SK-N-SH (cell line): ENCODE measurements at regions not wholly inside any gene's neighbourhood (a gene's known extent, or its start where the extent isn't known, plus 50 kb on each side); places are given as distances from the start of the nearest gene placed in this dataset.

Source experiments
- CTCF ChIP-seq: fragments of 200-600 bp; sonication (generic); IDR thresholded peaks from 2 replicates; pipeline ENCODE4 v1.6.1; 2017; ENCODE audit warnings: antibody characterized with exemption, mild to moderate bottlenecking, moderate library complexity
- EP300 ChIP-seq, 2 experiments: IDR thresholded peaks; 2 replicates each; pipeline versions ENCODE4 v1.4.0 to v1.6.1; 2012; ENCODE audit warnings: borderline replicate concordance in 1 of 2, low read depth in 1 of 2, low read length in 1 of 2
- EZH2phosphoT487 ChIP-seq: fragments of 200-600 bp; sonication (generic); IDR thresholded peaks from 2 replicates; pipeline ENCODE4 v1.6.1; 2017; ENCODE audit warnings: low read depth, mixed run types, mild to moderate bottlenecking, antibody characterized with exemption, moderate library complexity, borderline replicate concordance
- FOXJ3 ChIP-seq: sonication (generic); formaldehyde crosslinking; IDR thresholded peaks from 2 replicates; pipeline ENCODE4 v1.5.1; 2020; ENCODE audit warnings: mild to moderate bottlenecking, missing genetic modification reagents
- GABPA ChIP-seq: IDR thresholded peaks from 2 replicates; pipeline ENCODE4 v1.4.0; 2012; ENCODE audit warnings: low read depth, mild to moderate bottlenecking
- GATA2 ChIP-seq: sonication (generic); formaldehyde crosslinking; IDR thresholded peaks from 2 replicates; pipeline ENCODE4 v1.5.0; 2020; ENCODE audit warnings: mild to moderate bottlenecking, missing genetic modification reagents
- JUND ChIP-seq: IDR thresholded peaks from 2 replicates; pipeline ENCODE4 v1.4.0; 2012
- MAX ChIP-seq: IDR thresholded peaks from 2 replicates; pipeline ENCODE4 v1.4.0; 2012; ENCODE audit warnings: low read depth
- PBX3 ChIP-seq: IDR thresholded peaks from 2 replicates; pipeline ENCODE4; 2012
- POLR2AphosphoS5 ChIP-seq: IDR thresholded peaks from 2 replicates; pipeline ENCODE4 v1.6.1; 2012; ENCODE audit warnings: low read depth, low read length
- REST ChIP-seq: IDR thresholded peaks from 2 replicates; pipeline ENCODE4 v1.6.1; 2012; ENCODE audit warnings: mild to moderate bottlenecking, low read depth, low read length, moderate library complexity
- TAF1 ChIP-seq: IDR thresholded peaks from 2 replicates; pipeline ENCODE4 v1.6.1; 2012; ENCODE audit warnings: low read depth, mild to moderate bottlenecking, low read length, moderate library complexity, borderline replicate concordance
- USF1 ChIP-seq: IDR thresholded peaks from 2 replicates; pipeline ENCODE4 v1.4.0; 2012; ENCODE audit warnings: low read depth, borderline replicate concordance
- USF2 ChIP-seq: fragments of 150-350 bp; IDR thresholded peaks from 2 replicates; pipeline ENCODE4 v1.6.1; 2017; ENCODE audit warnings: antibody characterized with exemption, low read length, low read depth, borderline replicate concordance

- TF ChIP-seq CTCF (no peak), USF1 (no peak), EZH2phosphoT487 (no peak), MAX (no peak), GABPA (no peak), POLR2AphosphoS5 (no peak), REST (no peak), GATA2 (CRISPR knock-in tag) (no peak), EP300 (IDR thresholded peaks at IDR 0.05; ENCODE audit: borderline replicate concordance in 1 of 2, low read depth in 1 of 2, low read length in 1 of 2) (no peak), PBX3 (no peak), JUND (no peak), TAF1 (no peak), FOXJ3 (CRISPR knock-in tag) (no peak), USF2 (no peak)
Measured at GRCh38 chr6:10071631-10072220, 343.1 kb downstream of the TFAP2A start.
